ENCODE measurements at regions not wholly inside any gene's neighbourhood (a gene's known extent, or its start where the extent isn't known, plus 50 kb on each side); places are given as distances from the start of the nearest gene placed in this dataset.

- TF ChIP-seq CREB5 (CRISPR knock-in tag; IDR thresholded peaks at IDR 0.05; ENCODE audit: low read depth) = no peak
- no peak for TF ChIP-seq BACH2 (CRISPR knock-in tag; IDR thresholded peaks at IDR 0.05; ENCODE audit: borderline replicate concordance)
- TF ChIP-seq ESRRG (CRISPR knock-in tag; IDR thresholded peaks at IDR 0.05) = no peak
- TF ChIP-seq GLIS3 (CRISPR knock-in tag; IDR thresholded peaks at IDR 0.05) = no peak
- no peak for TF ChIP-seq ZC3H10 (CRISPR knock-in tag; IDR thresholded peaks at IDR 0.05)
- no peak for TF ChIP-seq PPARA (CRISPR knock-in tag; IDR thresholded peaks at IDR 0.05; ENCODE audit: borderline replicate concordance)
- TF ChIP-seq TSHZ2 (CRISPR knock-in tag; IDR thresholded peaks at IDR 0.05) = no peak
- no peak for TF ChIP-seq RARB (CRISPR knock-in tag; IDR thresholded peaks at IDR 0.05)
- no peak for TF ChIP-seq POU6F1 (CRISPR knock-in tag; IDR thresholded peaks at IDR 0.05; ENCODE audit: borderline replicate concordance, low read depth)
Observed at GRCh38 chr3:20346369-20346768, 160.4 kb upstream of the SGO1 start.

All from SK-N-SH treated with all-trans-retinoic acid at 6 μM for 48 hours (cell line).